ENCODE measurements at regions not wholly inside any gene's neighbourhood (a gene's known extent, or its start where the extent isn't known, plus 50 kb on each side); places are given as distances from the start of the nearest gene placed in this dataset.
"Not testable (repeated sequence)": the region's sequence is repeated elsewhere in the genome, so short reads cannot be mapped to it uniquely, and the experiment has no call there.

- Mint-ChIP-seq H3K36me3 (ENCODE audit: low read depth) (no peaks in the 10 kb centered on the region), H3K4me3 (no peak overlapping the region), H3K4me1 (no peaks in the 10 kb centered on the region), H3K9me3 (peaks cover 4% of the 10 kb centered on the region), H3K27ac (no peak overlapping the region), H3K27me3 (no peaks in the 10 kb centered on the region)
- CTCF ChIA-PET: no interaction called here
- DNase-seq: no peak
- POLR2A ChIA-PET: no interaction called here
Measured at GRCh38 chr12:83893101-83893500, 1019.5 kb downstream of the SLC6A15 start.

GRCh38 chr12:83889745-83890144 is 1022.9 kb downstream of the SLC6A15 start:
- H3K27ac Mint-ChIP-seq: no peak overlapping the region
- no peak overlapping the region for H3K4me3 Mint-ChIP-seq
- CTCF ChIA-PET: no interaction called here
- POLR2A ChIA-PET: no interaction called here
- H3K36me3 Mint-ChIP-seq (ENCODE audit: low read depth): no peaks in the 10 kb centered on the region
- no peak for DNase-seq
- peaks cover 3% of the 10 kb centered on the region for H3K9me3 Mint-ChIP-seq
- no peaks in the 10 kb centered on the region for H3K27me3 Mint-ChIP-seq
- no peaks in the 10 kb centered on the region for H3K4me1 Mint-ChIP-seq

GRCh38 chr12:83886479-83886878 is 1026.1 kb downstream of the SLC6A15 start:
- no peak for DNase-seq
- Mint-ChIP-seq H3K4me3 (no peak overlapping the region), H3K27me3 (no peaks in the 10 kb centered on the region), H3K27ac (no peak overlapping the region), H3K4me1 (no peaks in the 10 kb centered on the region), H3K9me3 (peaks cover 3% of the 10 kb centered on the region), H3K36me3 (ENCODE audit: low read depth) (no peaks in the 10 kb centered on the region)
- ChIA-PET POLR2A (no interaction called here), CTCF (no interaction called here)

GRCh38 chr12:83870921-83871599 is 1041.5 kb downstream of the SLC6A15 start:
- H3K9me3 Mint-ChIP-seq; CTCF ChIA-PET; H3K27ac Mint-ChIP-seq; H3K4me3 Mint-ChIP-seq; H3K27me3 Mint-ChIP-seq; H3K36me3 Mint-ChIP-seq (ENCODE audit: low read depth); H3K4me1 Mint-ChIP-seq; DNase-seq; POLR2A ChIA-PET: not testable (repeated sequence)

- no peak overlapping the region for H3K27ac Mint-ChIP-seq
- no peaks in the 10 kb centered on the region for H3K4me1 Mint-ChIP-seq
- ChIA-PET POLR2A (no interaction called here), CTCF (no interaction called here)
- DNase-seq: no peak
- H3K36me3 Mint-ChIP-seq (ENCODE audit: low read depth): no peaks in the 10 kb centered on the region
- H3K27me3 Mint-ChIP-seq: no peaks in the 10 kb centered on the region
- H3K9me3 Mint-ChIP-seq: no peaks in the 10 kb centered on the region
- no peak overlapping the region for H3K4me3 Mint-ChIP-seq
Measured at GRCh38 chr12:83866477-83866876, 1046.1 kb downstream of the SLC6A15 start.

GRCh38 chr12:83865431-83865830 is 1047.2 kb downstream of the SLC6A15 start:
- ChIA-PET POLR2A (no interaction called here), CTCF (no interaction called here)
- Mint-ChIP-seq H3K4me1 (no peaks in the 10 kb centered on the region), H3K27me3 (no peaks in the 10 kb centered on the region), H3K9me3 (no peaks in the 10 kb centered on the region), H3K4me3 (no peak overlapping the region), H3K27ac (no peak overlapping the region), H3K36me3 (ENCODE audit: low read depth) (no peaks in the 10 kb centered on the region)
- no peak for DNase-seq

GRCh38 chr12:83864054-83864453 is 1048.5 kb downstream of the SLC6A15 start:
- Mint-ChIP-seq H3K27me3 (no peaks in the 10 kb centered on the region), H3K27ac (no peak overlapping the region), H3K36me3 (ENCODE audit: low read depth) (no peaks in the 10 kb centered on the region), H3K9me3 (peaks cover 2% of the 10 kb centered on the region), H3K4me3 (no peak overlapping the region), H3K4me1 (no peaks in the 10 kb centered on the region)
- CTCF ChIA-PET: no interaction called here
- no peak for DNase-seq
- POLR2A ChIA-PET: no interaction called here

- CTCF ChIA-PET: no interaction called here
- Mint-ChIP-seq H3K4me1 (no peaks in the 10 kb centered on the region), H3K9me3 (peaks cover 23% of the 10 kb centered on the region), H3K36me3 (ENCODE audit: low read depth) (no peaks in the 10 kb centered on the region), H3K4me3 (no peak overlapping the region), H3K27me3 (no peaks in the 10 kb centered on the region), H3K27ac (no peak overlapping the region)
- no peak for DNase-seq
- POLR2A ChIA-PET: no interaction called here
Measured at GRCh38 chr12:83859021-83859420, 1053.6 kb downstream of the SLC6A15 start.

- peaks cover 23% of the 10 kb centered on the region for H3K9me3 Mint-ChIP-seq
- CTCF ChIA-PET: no interaction called here
- no peaks in the 10 kb centered on the region for H3K4me1 Mint-ChIP-seq
- no peak overlapping the region for H3K4me3 Mint-ChIP-seq
- no peak for DNase-seq
- POLR2A ChIA-PET: no interaction called here
- no peaks in the 10 kb centered on the region for H3K27me3 Mint-ChIP-seq
- no peaks in the 10 kb centered on the region for H3K36me3 Mint-ChIP-seq (ENCODE audit: low read depth)
- H3K27ac Mint-ChIP-seq: no peak overlapping the region
Measured at GRCh38 chr12:83856803-83857202, 1055.8 kb downstream of the SLC6A15 start.

GRCh38 chr12:83850531-83850930 is 1062.1 kb downstream of the SLC6A15 start:
- CTCF ChIA-PET: no interaction called here
- no peak for DNase-seq
- H3K9me3 Mint-ChIP-seq: peaks cover 7% of the 10 kb centered on the region
- no peaks in the 10 kb centered on the region for H3K27me3 Mint-ChIP-seq
- H3K4me3 Mint-ChIP-seq: no peak overlapping the region
- no peaks in the 10 kb centered on the region for H3K36me3 Mint-ChIP-seq (ENCODE audit: low read depth)
- H3K27ac Mint-ChIP-seq: no peak overlapping the region
- no peaks in the 10 kb centered on the region for H3K4me1 Mint-ChIP-seq
- POLR2A ChIA-PET: no interaction called here

GRCh38 chr12:83848702-83849101 is 1063.9 kb downstream of the SLC6A15 start:
- Mint-ChIP-seq H3K27me3 (no peaks in the 10 kb centered on the region), H3K4me3 (no peak overlapping the region), H3K9me3 (no peaks in the 10 kb centered on the region), H3K36me3 (ENCODE audit: low read depth) (no peaks in the 10 kb centered on the region), H3K27ac (no peak overlapping the region), H3K4me1 (no peaks in the 10 kb centered on the region)
- ChIA-PET CTCF (no interaction called here), POLR2A (no interaction called here)
- no peak for DNase-seq

- H3K27me3 Mint-ChIP-seq: no peaks in the 10 kb centered on the region
- H3K27ac Mint-ChIP-seq: no peak overlapping the region
- ChIA-PET POLR2A (no interaction called here), CTCF (no interaction called here)
- DNase-seq: no peak
- no peaks in the 10 kb centered on the region for H3K4me1 Mint-ChIP-seq
- no peak overlapping the region for H3K4me3 Mint-ChIP-seq
- no peaks in the 10 kb centered on the region for H3K36me3 Mint-ChIP-seq (ENCODE audit: low read depth)
- H3K9me3 Mint-ChIP-seq: no peaks in the 10 kb centered on the region
Measured at GRCh38 chr12:83843541-83843940, 1069.1 kb downstream of the SLC6A15 start.

GRCh38 chr12:83841620-83842019 is 1071.0 kb downstream of the SLC6A15 start:
- ChIA-PET POLR2A (no interaction called here), CTCF (no interaction called here)
- H3K27ac Mint-ChIP-seq: no peak overlapping the region
- no peaks in the 10 kb centered on the region for H3K4me1 Mint-ChIP-seq
- no peak overlapping the region for H3K4me3 Mint-ChIP-seq
- no peak for DNase-seq
- H3K27me3 Mint-ChIP-seq: no peaks in the 10 kb centered on the region
- H3K9me3 Mint-ChIP-seq: no peaks in the 10 kb centered on the region
- H3K36me3 Mint-ChIP-seq (ENCODE audit: low read depth): no peaks in the 10 kb centered on the region

- Mint-ChIP-seq H3K36me3 (ENCODE audit: low read depth) (no peaks in the 10 kb centered on the region), H3K4me3 (no peak overlapping the region), H3K9me3 (no peaks in the 10 kb centered on the region), H3K27ac (no peak overlapping the region), H3K4me1 (no peaks in the 10 kb centered on the region), H3K27me3 (no peaks in the 10 kb centered on the region)
- DNase-seq: no peak
- ChIA-PET CTCF (no interaction called here), POLR2A (no interaction called here)
Measured at GRCh38 chr12:83827860-83828259, 1084.7 kb downstream of the SLC6A15 start.

- H3K27ac Mint-ChIP-seq: no peak overlapping the region
- ChIA-PET CTCF (interaction anchor here (0.6 to 1.4 kb wide), 2 partner anchors 1116 to 1141 kb away, joined by 3 to 5 read pairs; no protein-coding TSS in a partner anchor), POLR2A (no interaction called here)
- H3K9me3 Mint-ChIP-seq: no peaks in the 10 kb centered on the region
- H3K27me3 Mint-ChIP-seq: no peaks in the 10 kb centered on the region
- H3K4me1 Mint-ChIP-seq: no peaks in the 10 kb centered on the region
- no peak overlapping the region for H3K4me3 Mint-ChIP-seq
- no peak for DNase-seq
- H3K36me3 Mint-ChIP-seq (ENCODE audit: low read depth): no peaks in the 10 kb centered on the region
Measured at GRCh38 chr12:83827193-83827592, 1085.4 kb downstream of the SLC6A15 start.

Data from activated CD4-positive, alpha-beta memory T cell treated with anti-CD3 and anti-CD28 coated beads, Interleukin-2, amount 10 ng/mL, durations not matched to agents 7 days and 5 days (primary cell).